Endothelial cell of umbilical vein (primary cell): ENCODE measurements at regions not wholly inside any gene's neighbourhood (a gene's known extent, or its start where the extent isn't known, plus 50 kb on each side); places are given as distances from the start of the nearest gene placed in this dataset.

ENCODE experiments used
- MYC ChIP-seq: IDR thresholded peaks from one replicate; pipeline ENCODE4 v1.6.1; 2011; ENCODE audit warnings: mild to moderate bottlenecking, low read depth, low read length
- TF ChIP-seq, protein P1 (sequence below): IDR thresholded peaks from 2 replicates; pipeline ENCODE4 v1.6.1; 2011; ENCODE audit not compliant: insufficient read depth, insufficient read length
- TF ChIP-seq, protein P2 (sequence below), 2 donors: IDR thresholded peaks; 1 replicate in 1 of 2; 2 replicates in 1 of 2; pipeline ENCODE4 v1.5.1; 2011; ENCODE audit warnings: low read length in 2 of 2, mild to moderate bottlenecking in 2 of 2, moderate library complexity in 2 of 2, control low read depth in 1 of 2, inconsistent platforms in 1 of 2, low read depth in 1 of 2; ENCODE audit not compliant: insufficient read depth in 1 of 2; ENCODE audit errors: extremely low read depth in 1 of 2

DNA sequence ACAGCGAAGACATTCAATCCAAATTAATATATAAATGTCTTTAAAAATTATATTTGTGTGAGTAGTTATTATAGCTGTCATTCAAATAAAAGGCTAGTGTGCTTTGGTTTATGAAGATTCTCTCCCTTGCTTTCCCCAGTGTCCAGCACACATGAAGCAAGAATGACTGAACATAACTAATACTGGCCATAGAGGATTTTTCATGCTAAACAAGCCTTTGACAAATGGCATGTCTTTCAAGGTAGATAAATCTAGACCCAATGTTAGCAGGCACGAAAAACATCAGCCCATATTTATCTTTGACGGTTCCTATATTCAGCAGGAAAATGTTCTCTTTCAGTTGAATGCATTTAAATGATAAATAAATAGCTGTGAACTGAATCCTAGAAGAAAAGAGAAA lies 1234.4 kb downstream of the EPHA7 start:
- TF ChIP-seq, protein P1, sequence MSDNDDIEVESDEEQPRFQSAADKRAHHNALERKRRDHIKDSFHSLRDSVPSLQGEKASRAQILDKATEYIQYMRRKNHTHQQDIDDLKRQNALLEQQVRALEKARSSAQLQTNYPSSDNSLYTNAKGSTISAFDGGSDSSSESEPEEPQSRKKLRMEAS: no peak
- no peak for TF ChIP-seq MYC
- TF ChIP-seq, protein P2, sequence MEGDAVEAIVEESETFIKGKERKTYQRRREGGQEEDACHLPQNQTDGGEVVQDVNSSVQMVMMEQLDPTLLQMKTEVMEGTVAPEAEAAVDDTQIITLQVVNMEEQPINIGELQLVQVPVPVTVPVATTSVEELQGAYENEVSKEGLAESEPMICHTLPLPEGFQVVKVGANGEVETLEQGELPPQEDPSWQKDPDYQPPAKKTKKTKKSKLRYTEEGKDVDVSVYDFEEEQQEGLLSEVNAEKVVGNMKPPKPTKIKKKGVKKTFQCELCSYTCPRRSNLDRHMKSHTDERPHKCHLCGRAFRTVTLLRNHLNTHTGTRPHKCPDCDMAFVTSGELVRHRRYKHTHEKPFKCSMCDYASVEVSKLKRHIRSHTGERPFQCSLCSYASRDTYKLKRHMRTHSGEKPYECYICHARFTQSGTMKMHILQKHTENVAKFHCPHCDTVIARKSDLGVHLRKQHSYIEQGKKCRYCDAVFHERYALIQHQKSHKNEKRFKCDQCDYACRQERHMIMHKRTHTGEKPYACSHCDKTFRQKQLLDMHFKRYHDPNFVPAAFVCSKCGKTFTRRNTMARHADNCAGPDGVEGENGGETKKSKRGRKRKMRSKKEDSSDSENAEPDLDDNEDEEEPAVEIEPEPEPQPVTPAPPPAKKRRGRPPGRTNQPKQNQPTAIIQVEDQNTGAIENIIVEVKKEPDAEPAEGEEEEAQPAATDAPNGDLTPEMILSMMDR (IDR thresholded peaks at IDR 0.05; ENCODE audit: extremely low read depth in 1 of 2, insufficient read depth in 1 of 2, low read depth in 1 of 2, low read length in 2 of 2): no peak
